HCT116 (cell line): ENCODE measurements at regions not wholly inside any gene's neighbourhood (a gene's known extent, or its start where the extent isn't known, plus 50 kb on each side); places are given as distances from the start of the nearest gene placed in this dataset.

Experiments used
- ATAC-seq: fragments of 200-7000 bp; cut with Tn5 transposase; 2 replicates; pipeline ENCODE4 v1.9.1; 2020; ENCODE audit warnings: mild to moderate bottlenecking, moderate library complexity
- BruUV-seq: library from RNA; stranded (reverse); fragments of 400-500 nt; replicated peaks from 2 replicates; lab custom pipeline; 2021; lab: Mats Ljungman, UMichigan
- CTCF ChIA-PET: fragments of 300-600 bp; sonication (Branson Sonifier 250); formaldehyde crosslinking; loops from one replicate; lab custom pipeline; 2021; ENCODE audit warnings: antibody characterized with exemption; lab: Charles Lee
- POLR2A ChIA-PET: fragments of 300-600, 350-600 bp; sonication (Branson Sonifier 250); formaldehyde crosslinking; loops from one replicate; lab custom pipeline; 2021; ENCODE audit warnings: antibody characterized with exemption; lab: Charles Lee
- RAD21 ChIA-PET, 2 experiments: fragments of 300-600 bp; sonication (Branson Sonifier 250); formaldehyde crosslinking; loops; one replicate each; lab custom pipeline; 2023; ENCODE audit warnings: low total read pairs in 2 of 2; ENCODE audit not compliant: uncharacterized antibody in 2 of 2, unreplicated experiment in 2 of 2, low non-redundant PET in 1 of 2; lab: Charles Lee
- DNase-seq: peaks from one replicate; pipeline ENCODE4 v3.0.0-alpha.2; 2010; ENCODE audit warnings: low read depth, low spot score
- H2AFZ ChIP-seq: fragments of 200-600 bp; shearing (Covaris generic), sonication (generic); 2 replicates; pipeline ENCODE4 v1.6.1; 2017; ENCODE audit warnings: low read depth, mixed run types, mixed read lengths, antibody characterized with exemption, low read length; ENCODE audit not compliant: poor library complexity, severe bottlenecking
- H3K27ac ChIP-seq: 2 replicates; pipeline ENCODE4 v1.5.1; 2012; ENCODE audit warnings: low read depth, low read length
- H3K27me3 ChIP-seq: fragments of 200-600 bp; sonication (generic); 2 replicates; pipeline ENCODE4 v1.6.1; 2016; ENCODE audit warnings: mixed run types, low read length, mixed read lengths; ENCODE audit not compliant: insufficient read depth
- H3K36me3 ChIP-seq, 2 experiments: fragments of 200-500 bp in 1 of 2; fragments of 200-600 bp in 1 of 2; sonication (Bioruptor generic) in 1 of 2; sonication (generic) in 1 of 2; 2 replicates each; pipeline versions ENCODE4 v1.5.1 to v1.6.1; 2014 to 2016; ENCODE audit warnings: low read length in 2 of 2, inconsistent platforms in 1 of 2, mixed read lengths in 1 of 2, mixed run types in 1 of 2; ENCODE audit not compliant: insufficient read depth in 2 of 2, control insufficient read depth in 1 of 2
- H3K4me1 ChIP-seq, 2 experiments: fragments of 200-600 bp in 1 of 2; sonication (generic) in 1 of 2; 2 replicates each; pipeline versions ENCODE4 v1.5.1 to v1.6.1; 2012 to 2017; ENCODE audit warnings: low read length in 2 of 2, inconsistent platforms in 1 of 2, mild to moderate bottlenecking in 1 of 2, mixed read lengths in 1 of 2, mixed run types in 1 of 2, moderate library complexity in 1 of 2; ENCODE audit not compliant: insufficient read depth in 2 of 2, control insufficient read depth in 1 of 2
- H3K4me2 ChIP-seq: fragments of 200-600 bp; sonication (generic); 2 replicates; pipeline ENCODE4 v1.6.1; 2017; ENCODE audit warnings: mixed run types, low read length, mixed read lengths
- H3K4me3 ChIP-seq, 2 experiments: fragments of 200-600 bp in 1 of 2; sonication (generic) in 1 of 2; replicated peaks in 1 of 2; 2 replicates each; pipeline ENCODE4 v1.5.1; 2011 to 2016; ENCODE audit warnings: low read length in 2 of 2, control low read depth in 1 of 2, low read depth in 1 of 2, mild to moderate bottlenecking in 1 of 2, mixed read lengths in 1 of 2, mixed run types in 1 of 2
- H3K79me2 ChIP-seq: fragments of 200-600 bp; sonication (generic); 2 replicates; pipeline ENCODE4 v1.6.1; 2017; ENCODE audit warnings: mild to moderate bottlenecking, mixed run types, low read length, moderate library complexity, mixed read lengths; ENCODE audit not compliant: insufficient read depth
- H3K9ac ChIP-seq: fragments of 200-600 bp; sonication (generic); 2 replicates; pipeline ENCODE4 v1.6.1; 2016; ENCODE audit warnings: low read length, mixed read lengths
- H3K9me2 ChIP-seq: fragments of 200-600 bp; sonication (generic), shearing (Covaris generic); 2 replicates; pipeline ENCODE4 v1.6.1; 2017; ENCODE audit warnings: mixed run types, mild to moderate bottlenecking, moderate library complexity; ENCODE audit not compliant: insufficient read depth
- H3K9me3 ChIP-seq, 2 experiments: fragments of 200-500 bp in 1 of 2; fragments of 200-600 bp in 1 of 2; sonication (Bioruptor generic) in 1 of 2; sonication (generic) in 1 of 2; 2 replicates each; pipeline ENCODE4 v1.6.1; 2014 to 2017; ENCODE audit warnings: low read length in 2 of 2, mixed read lengths in 2 of 2, inconsistent platforms in 1 of 2, low read depth in 1 of 2, mild to moderate bottlenecking in 1 of 2, mixed run types in 1 of 2, moderate library complexity in 1 of 2; ENCODE audit not compliant: control insufficient read depth in 1 of 2, insufficient read depth in 1 of 2
- H4K20me1 ChIP-seq: fragments of 200-600 bp; sonication (generic), shearing (Covaris generic); 2 replicates; pipeline ENCODE4 v1.6.1; 2017; ENCODE audit warnings: mixed run types, mild to moderate bottlenecking, moderate library complexity; ENCODE audit not compliant: insufficient read depth
- ATF3 ChIP-seq: IDR thresholded peaks from 2 replicates; pipeline ENCODE4 v1.6.1; 2012
- CBX3 ChIP-seq: IDR thresholded peaks from 2 replicates; pipeline ENCODE4 v1.6.1; 2012; ENCODE audit warnings: low read depth
- CEBPB ChIP-seq: IDR thresholded peaks from 2 replicates; pipeline ENCODE4 v1.6.1; 2012; ENCODE audit warnings: low read depth
- EGR1 ChIP-seq: IDR thresholded peaks from 2 replicates; pipeline ENCODE4 v1.6.1; 2012; ENCODE audit warnings: low read depth
- ELF1 ChIP-seq: IDR thresholded peaks from 2 replicates; pipeline ENCODE4 v1.6.1; 2012; ENCODE audit warnings: low read depth, borderline replicate concordance
- EZH2 ChIP-seq: fragments of 200-600 bp; sonication (generic); IDR thresholded peaks from 2 replicates; pipeline ENCODE4 v1.6.1; 2017; ENCODE audit warnings: antibody characterized with exemption, mixed run types
- EZH2phosphoT487 ChIP-seq: fragments of 200-600 bp; IDR thresholded peaks from 2 replicates; pipeline ENCODE4 v1.6.1; 2018; ENCODE audit warnings: antibody characterized with exemption, borderline replicate concordance
- JUND ChIP-seq: IDR thresholded peaks from 2 replicates; pipeline ENCODE4 v1.6.1; 2012
- MAX ChIP-seq: IDR thresholded peaks from 2 replicates; pipeline ENCODE4 v1.6.1; 2012
- POLR2A ChIP-seq: IDR thresholded peaks from 2 replicates; pipeline ENCODE4 v1.7.0; 2011; ENCODE audit warnings: borderline replicate concordance; ENCODE audit not compliant: insufficient read depth, insufficient read length; ENCODE audit errors: extremely low read depth
- POLR2AphosphoS5 ChIP-seq: IDR thresholded peaks from 2 replicates; pipeline ENCODE4 v1.6.1; 2011; ENCODE audit warnings: mild to moderate bottlenecking, low read depth, low read length, moderate library complexity
- RAD21 ChIP-seq: IDR thresholded peaks from 2 replicates; pipeline ENCODE4 v1.6.1; 2012; ENCODE audit warnings: low read depth, mild to moderate bottlenecking
- REST ChIP-seq: IDR thresholded peaks from 2 replicates; pipeline ENCODE4 v1.6.1; 2012; ENCODE audit warnings: low read depth
- SRF ChIP-seq: IDR thresholded peaks from 2 replicates; pipeline ENCODE4 v1.6.1; 2012; ENCODE audit warnings: low read depth
- TCF7L2 ChIP-seq: IDR thresholded peaks from 2 replicates; pipeline ENCODE4 v1.7.0; 2011; ENCODE audit warnings: borderline replicate concordance, inconsistent platforms; ENCODE audit not compliant: insufficient read depth, insufficient read length; ENCODE audit errors: extremely low read depth
- YY1 ChIP-seq: IDR thresholded peaks from 2 replicates; pipeline ENCODE4 v1.6.1; 2011; ENCODE audit warnings: low read length, low read depth, moderate library complexity, mild to moderate bottlenecking; ENCODE audit not compliant: insufficient replicate concordance; ENCODE audit errors: extremely low read depth
- ZBTB33 ChIP-seq: IDR thresholded peaks from 2 replicates; pipeline ENCODE4 v1.6.1; 2011; ENCODE audit warnings: mild to moderate bottlenecking, low read length, moderate library complexity; ENCODE audit not compliant: insufficient replicate concordance; ENCODE audit errors: extremely low read depth
- ZFX ChIP-seq: fragments of 450-650 bp; IDR thresholded peaks from 2 replicates; pipeline ENCODE4 v1.6.1; 2017
- ZNF274 ChIP-seq: fragments of 200-500 bp; sonication (Bioruptor generic); IDR thresholded peaks from 2 replicates; pipeline ENCODE4 v1.6.1; 2014; ENCODE audit warnings: mild to moderate bottlenecking, low read depth, low read length, inconsistent platforms
- intact Hi-C: fragments of 100-400 bp; cut with micrococcal nuclease; formaldehyde crosslinking; loops from 2 replicates; pipeline ENCODE4 v1.10.0; 2022

GRCh38 chr10:90675621-90676020 is 182.2 kb downstream of the HTR7 start:
- Histone ChIP-seq H4K20me1 (no peaks in the 10 kb centered on the region), H3K79me2 (no peaks in the 10 kb centered on the region), H3K4me3 (no peak overlapping the region), H3K9me3 (no peaks in the 10 kb centered on the region), H2AFZ (no peak overlapping the region), H3K36me3 (no peaks in the 10 kb centered on the region), H3K9ac (no peak overlapping the region), H3K4me2 (no peak overlapping the region), H3K27me3 (no peaks in the 10 kb centered on the region), H3K4me1 (peaks cover 0 to 6% of the 10 kb centered on the region in 2 experiments; a peak in 1 of 4 replicates), H3K27ac (no peak overlapping the region), H3K9me2 (no peaks in the 10 kb centered on the region)
- intact Hi-C loops, result no loop called here
- no peak for TF ChIP-seq ZFX
- no peak for TF ChIP-seq YY1
- no peak for TF ChIP-seq EZH2phosphoT487
- no peak for TF ChIP-seq TCF7L2
- no peak for TF ChIP-seq RAD21
- no peak for TF ChIP-seq CBX3
- TF ChIP-seq ATF3, result no peak
- no peak for TF ChIP-seq ZNF274
- TF ChIP-seq MAX, result no peak
- no peak for TF ChIP-seq SRF
- no peak for TF ChIP-seq EZH2
- TF ChIP-seq ZBTB33, result no peak
- no peak for TF ChIP-seq POLR2A
- no peak for TF ChIP-seq EGR1
- no peak for TF ChIP-seq POLR2AphosphoS5
- no peak for TF ChIP-seq REST
- no peak for TF ChIP-seq JUND
- no peak for TF ChIP-seq CEBPB
- no peak for TF ChIP-seq ELF1
- no peak for ATAC-seq
- no peak for DNase-seq
- RAD21 ChIA-PET, result no interaction called here
- no TSS peak for BruUV-seq
- CTCF ChIA-PET, result no interaction called here
- POLR2A ChIA-PET, result no interaction called here
